T-cell (primary cell): ENCODE measurements at regions not wholly inside any gene's neighbourhood (a gene's known extent, or its start where the extent isn't known, plus 50 kb on each side); places are given as distances from the start of the nearest gene placed in this dataset.
A peak's percentile ranks its signal among the peaks of the same experiment; 100 is the strongest.

ENCODE experiments used
- ATAC-seq, 4 experiments: fragments of 200-7000 bp in 3 of 4; fragments of 150-1000 bp in 1 of 4; cut with Tn5 transposase; replicated peaks in 1 of 4; 1 replicate in 3 of 4; 2 replicates in 1 of 4; pipeline ENCODE4 v1.10.0; 2021; ENCODE audit warnings: moderate library complexity in 3 of 4, mild to moderate bottlenecking in 2 of 4, moderate number of reproducible peaks in 1 of 4
- CTCF ChIA-PET, 2 donors: fragments of 300-600 bp; sonication (Branson Sonifier 250); formaldehyde crosslinking; loops; one replicate each; lab custom pipeline; 2022; ENCODE audit warnings: antibody characterized with exemption in 2 of 2; lab: Charles Lee
- POLR2A ChIA-PET, 2 donors: fragments of 300-600 bp; sonication (Branson Sonifier 250); formaldehyde crosslinking; loops; one replicate each; lab custom pipeline; 2022; ENCODE audit warnings: antibody characterized with exemption in 2 of 2; lab: Charles Lee
- DNase-seq, 35 experiments: peaks; one replicate each; pipeline versions ENCODE4 v3.0.0 to v3.0.0-alpha.2; 2013 to 2023
- H3K27ac ChIP-seq: one replicate; pipeline ENCODE4 v1.5.1; 2013; ENCODE audit warnings: low read length
- H3K27me3 ChIP-seq, 2 experiments: replicated peaks in 1 of 2; 1 replicate in 1 of 2; 2 replicates in 1 of 2; pipeline versions ENCODE4 v1.6.1 to v1.7.0; 2013; ENCODE audit warnings: low read length in 1 of 2, mixed read lengths in 1 of 2; ENCODE audit not compliant: control insufficient read depth in 2 of 2, insufficient read depth in 2 of 2; ENCODE audit errors: extremely low read depth in 1 of 2
- H3K36me3 ChIP-seq, 2 donors: 1 replicate in 1 of 2; 2 replicates in 1 of 2; pipeline versions ENCODE4 v1.6.1 to v1.7.0; 2013; ENCODE audit warnings: low read length in 1 of 2; ENCODE audit not compliant: control insufficient read depth in 2 of 2, insufficient read depth in 1 of 2; ENCODE audit errors: extremely low read depth in 1 of 2
- H3K4me1 ChIP-seq, 2 experiments: 1 replicate in 1 of 2; 2 replicates in 1 of 2; pipeline versions ENCODE4 v1.6.1 to v1.7.0; 2013; ENCODE audit warnings: low read length in 2 of 2, mixed read lengths in 1 of 2; ENCODE audit not compliant: insufficient read depth in 2 of 2, control insufficient read depth in 1 of 2; ENCODE audit errors: extremely low read depth in 1 of 2
- H3K4me3 ChIP-seq, 2 donors: 1 replicate in 1 of 2; 2 replicates in 1 of 2; pipeline versions ENCODE4 v1.5.1 to v1.7.0; 2013; ENCODE audit warnings: mild to moderate bottlenecking in 2 of 2, low read length in 1 of 2, moderate library complexity in 1 of 2; ENCODE audit not compliant: control insufficient read depth in 1 of 2; ENCODE audit errors: extremely low read depth in 1 of 2
- H3K9me3 ChIP-seq: 2 replicates; pipeline ENCODE4 v1.7.0; 2013
- H3K27ac Mint-ChIP-seq, 2 donors: one replicate each; pipeline ENCODE4 v1.8.0; 2020 to 2021; ENCODE audit warnings: mild to moderate bottlenecking in 2 of 2, mixed read lengths in 2 of 2
- H3K27me3 Mint-ChIP-seq, 2 donors: one replicate each; pipeline ENCODE4 v1.8.0; 2021 to 2022; ENCODE audit warnings: mixed read lengths in 2 of 2
- H3K36me3 Mint-ChIP-seq: one replicate; pipeline ENCODE4 v1.8.0; 2021; ENCODE audit warnings: mixed read lengths
- H3K4me1 Mint-ChIP-seq, 3 donors: one replicate each; pipeline ENCODE4 v1.8.0; 2020 to 2022; ENCODE audit warnings: mixed read lengths in 3 of 3, mild to moderate bottlenecking in 1 of 3
- H3K4me3 Mint-ChIP-seq, 3 donors: one replicate each; pipeline ENCODE4 v1.8.0; 2020 to 2022; ENCODE audit warnings: mild to moderate bottlenecking in 3 of 3, mixed read lengths in 3 of 3, moderate library complexity in 3 of 3
- H3K9me3 Mint-ChIP-seq, 3 donors: one replicate each; pipeline ENCODE4 v1.8.0; 2020 to 2022; ENCODE audit warnings: mixed read lengths in 3 of 3
- WGBS: methylation state at CpG from one replicate; pipeline ENCODE4 v1.1.5; 2013; ENCODE audit warnings: missing lambda C conversion rate; ENCODE audit not compliant: insufficient coverage; 5-methylcytosine and 5-hydroxymethylcytosine counted together

- CTCF ChIA-PET, result no interaction called here
- Mint-ChIP-seq H3K4me3 (no peak overlapping the region), H3K4me1 (peaks cover 2 to 10% (median 2%) of the 10 kb centered on the region in 3 donors), H3K36me3 (no peaks in the 10 kb centered on the region), H3K27ac (no peak overlapping the region), H3K27me3 (peaks cover 12 to 13% of the 10 kb centered on the region in 2 donors), H3K9me3 (no peaks in the 10 kb centered on the region)
- Histone ChIP-seq H3K4me3 (no peak overlapping the region), H3K36me3 (no peaks in the 10 kb centered on the region), H3K27me3 (no peaks in the 10 kb centered on the region), H3K27ac (no peak overlapping the region), H3K9me3 (no peaks in the 10 kb centered on the region), H3K4me1 (no peaks in the 10 kb centered on the region)
- DNase-seq, result no peak
- WGBS, result no CpG with 5 or more reads among the region's 2 CpGs
- POLR2A ChIA-PET, result no interaction called here
- no peak for ATAC-seq
Measured at GRCh38 chr5:71771191-71771590, 52.1 kb downstream of the CARTPT start.

- Mint-ChIP-seq H3K4me1 (peaks cover 12 to 17% (median 13%) of the 10 kb centered on the region in 3 donors), H3K27ac (no peak overlapping the region), H3K9me3 (no peaks in the 10 kb centered on the region), H3K27me3 (peaks cover 7 to 16% of the 10 kb centered on the region in 2 donors), H3K36me3 (no peaks in the 10 kb centered on the region), H3K4me3 (no peak overlapping the region)
- H3K27me3 ChIP-seq, result peaks cover 0 to 4% of the 10 kb centered on the region in 2 experiments
- no peaks in the 10 kb centered on the region for H3K36me3 ChIP-seq
- no peaks in the 10 kb centered on the region for H3K9me3 ChIP-seq
- H3K4me3 ChIP-seq, result no peak overlapping the region
- no CpG with 5 or more reads among the region's 4 CpGs for WGBS
- peaks cover 0 to 11% of the 10 kb centered on the region in 2 experiments for H3K4me1 ChIP-seq
- no peak overlapping the region for H3K27ac ChIP-seq
- ChIA-PET POLR2A (no interaction called here), CTCF (no interaction called here)
- no peak for ATAC-seq
- no peak for DNase-seq
Measured at GRCh38 chr5:71778678-71779276, 59.7 kb downstream of the CARTPT start.

GRCh38 chr5:71780597-71780996 lies 61.5 kb downstream of the CARTPT start:
- Mint-ChIP-seq H3K27ac (no peak overlapping the region), H3K36me3 (no peaks in the 10 kb centered on the region), H3K27me3 (peaks cover 3 to 12% of the 10 kb centered on the region in 2 donors), H3K4me3 (no peak overlapping the region), H3K9me3 (no peaks in the 10 kb centered on the region), H3K4me1 (peaks cover 12 to 21% (median 13%) of the 10 kb centered on the region in 3 donors)
- no peak for ATAC-seq
- Histone ChIP-seq H3K36me3 (no peaks in the 10 kb centered on the region), H3K4me1 (peaks cover 0 to 11% of the 10 kb centered on the region in 2 experiments), H3K27ac (no peak overlapping the region), H3K4me3 (no peak overlapping the region), H3K9me3 (no peaks in the 10 kb centered on the region), H3K27me3 (peaks cover 0 to 4% of the 10 kb centered on the region in 2 experiments)
- WGBS, result 85% methylated on average over 5 of the region's 6 CpGs
- ChIA-PET CTCF (interaction anchor here in 1 of 2 donors (0.7 kb wide), 1 partner anchor 866 kb away, joined by 7 read pairs; no protein-coding TSS in a partner anchor), POLR2A (interaction anchor here in 1 of 2 donors (0.6 kb wide), 1 partner anchor 9 kb away, joined by 3 read pairs; no protein-coding TSS in a partner anchor)
- no peak for DNase-seq

- H3K27me3 Mint-ChIP-seq, result peaks cover 7 to 12% of the 10 kb centered on the region in 2 donors
- Histone ChIP-seq H3K27ac (no peak overlapping the region), H3K27me3 (peaks cover 0 to 4% of the 10 kb centered on the region in 2 experiments), H3K4me1 (peaks cover 0 to 11% of the 10 kb centered on the region in 2 experiments), H3K4me3 (no peak overlapping the region), H3K36me3 (no peaks in the 10 kb centered on the region), H3K9me3 (no peaks in the 10 kb centered on the region)
- H3K36me3 Mint-ChIP-seq, result no peaks in the 10 kb centered on the region
- H3K4me3 Mint-ChIP-seq, result peak overlapping the region in 1 of 3 donors; percentile 46
- CTCF ChIA-PET, result interaction anchor here in 1 of 2 donors (0.6 kb wide), 1 partner anchor 10 kb away, joined by 8 read pairs; no protein-coding TSS in a partner anchor
- peaks cover 12 to 21% (median 13%) of the 10 kb centered on the region in 3 donors for H3K4me1 Mint-ChIP-seq
- H3K9me3 Mint-ChIP-seq, result no peaks in the 10 kb centered on the region
- peak overlapping the region in 1 of 2 donors; percentile 29 for H3K27ac Mint-ChIP-seq
- WGBS, result 62% methylated on average over 3 of the region's 3 CpGs
- DNase-seq, result no peak
- no peak for ATAC-seq
- POLR2A ChIA-PET, result no interaction called here
Measured at GRCh38 chr5:71782393-71782770, 63.3 kb downstream of the CARTPT start.

GRCh38 chr5:71782771-71783770 lies 64.0 kb downstream of the CARTPT start:
- peak in 20 of 35 experiments; percentile 2 to 34 (median 13) for DNase-seq
- peaks cover 0 to 11% of the 10 kb centered on the region in 2 experiments for H3K4me1 ChIP-seq
- Mint-ChIP-seq H3K4me1 (peaks cover 12 to 21% (median 13%) of the 10 kb centered on the region in 3 donors), H3K4me3 (peak overlapping the region; percentile 46 to 52 (median 51)), H3K36me3 (no peaks in the 10 kb centered on the region), H3K27me3 (peaks cover 13 to 15% of the 10 kb centered on the region in 2 donors), H3K27ac (peak overlapping the region in 1 of 2 donors; percentile 29), H3K9me3 (no peaks in the 10 kb centered on the region)
- ChIA-PET POLR2A (no interaction called here), CTCF (interaction anchor here in 1 of 2 donors (0.6 kb wide), 1 partner anchor 9 kb away, joined by 8 read pairs; no protein-coding TSS in a partner anchor)
- H3K27ac ChIP-seq, result no peak overlapping the region
- 45% methylated on average over 13 of the region's 27 CpGs for WGBS
- peaks cover 0 to 4% of the 10 kb centered on the region in 2 experiments for H3K27me3 ChIP-seq
- peak; percentile 74 to 88 (median 80) for ATAC-seq
- peak overlapping the region in 1 of 2 donors; percentile 25 for H3K4me3 ChIP-seq
- no peaks in the 10 kb centered on the region for H3K9me3 ChIP-seq
- H3K36me3 ChIP-seq, result no peaks in the 10 kb centered on the region

- no peak for DNase-seq
- H3K4me3 Mint-ChIP-seq, result no peak overlapping the region
Measured at GRCh38 chr5:71783891-71784290, 64.8 kb downstream of the CARTPT start.

More at GRCh38 chr5:71783891-71784290, 64.8 kb downstream of the CARTPT start:
- H3K27me3 Mint-ChIP-seq, result peaks cover 16% of the 10 kb centered on the region in 2 donors
- H3K4me3 ChIP-seq, result no peak overlapping the region
- peaks cover 0 to 1% (median 0%) of the 10 kb centered on the region in 3 donors for H3K9me3 Mint-ChIP-seq
- no peak for ATAC-seq
- POLR2A ChIA-PET, result no interaction called here
- no peak overlapping the region for H3K27ac Mint-ChIP-seq
- H3K9me3 ChIP-seq, result no peaks in the 10 kb centered on the region
- 61% methylated on average over 2 of the region's 6 CpGs for WGBS
- peaks cover 0 to 11% of the 10 kb centered on the region in 2 experiments for H3K4me1 ChIP-seq
- CTCF ChIA-PET, result no interaction called here
- H3K4me1 Mint-ChIP-seq, result peaks cover 12 to 21% (median 13%) of the 10 kb centered on the region in 3 donors
- H3K36me3 ChIP-seq, result no peaks in the 10 kb centered on the region
- peaks cover 0 to 4% of the 10 kb centered on the region in 2 experiments for H3K27me3 ChIP-seq
- H3K27ac ChIP-seq, result no peak overlapping the region
- H3K36me3 Mint-ChIP-seq, result no peaks in the 10 kb centered on the region
